HG03064 (cell line): ENCODE measurements at regions not wholly inside any gene's neighbourhood (a gene's known extent, or its start where the extent isn't known, plus 50 kb on each side); places are given as distances from the start of the nearest gene placed in this dataset.
"Not testable (repeated sequence)": the region's sequence is repeated elsewhere in the genome, so short reads cannot be mapped to it uniquely, and the experiment has no call there.

Experiments used
- ATAC-seq: cut with Tn5 transposase; IDR thresholded peaks from one replicate; pipeline ENCODE4 v1.9.1; 2021; ENCODE audit warnings: low read depth; ENCODE audit not compliant: unreplicated experiment

DNA sequence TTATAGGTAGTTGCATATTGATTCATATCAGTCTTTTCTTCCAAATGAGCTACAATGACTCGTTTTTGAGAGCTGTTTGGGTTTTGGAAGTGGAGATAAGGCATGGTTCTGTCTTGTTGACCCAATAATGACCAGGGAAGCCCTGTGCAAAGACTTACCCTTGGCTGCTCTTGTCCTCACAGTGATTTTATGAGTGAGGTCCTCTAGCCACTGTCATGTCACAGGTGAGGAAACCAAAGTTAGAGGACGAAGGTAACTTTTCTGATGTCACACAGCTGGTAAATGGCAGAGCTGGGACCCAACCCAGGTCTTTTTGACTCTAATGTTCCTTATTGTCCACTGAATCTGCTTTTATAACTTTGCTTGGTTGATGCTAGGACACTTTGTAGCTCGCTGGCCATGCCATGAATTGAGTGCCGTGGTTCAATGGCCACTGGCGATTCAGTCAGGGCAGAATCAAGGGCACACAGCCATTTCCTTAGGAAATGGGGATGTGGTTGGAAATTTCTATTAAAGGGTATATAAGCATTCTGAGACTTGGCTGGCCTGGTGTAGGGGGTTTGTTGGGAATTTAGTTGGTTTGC, 249.1 kb downstream of the GOLGA6L6 start:
- ATAC-seq = not testable (repeated sequence)

DNA sequence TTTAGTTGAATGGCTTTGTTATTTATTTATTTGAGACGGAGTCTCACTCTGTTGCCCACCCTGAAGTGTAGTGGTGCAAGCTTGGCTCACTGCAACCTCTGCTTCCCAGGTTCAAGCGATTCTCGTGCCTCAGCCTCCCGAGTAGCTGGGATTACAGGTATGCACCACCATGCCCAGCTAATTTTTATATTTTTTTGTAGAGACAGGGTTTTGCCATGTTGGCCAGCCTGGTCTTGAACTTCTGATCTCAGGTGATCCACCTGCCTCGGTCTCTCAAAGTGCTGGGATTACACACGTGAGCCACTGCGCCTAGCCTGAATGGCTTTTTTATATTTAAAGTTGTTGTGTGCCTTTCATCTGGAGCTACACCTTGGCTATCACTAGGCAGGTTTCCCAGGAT, 250.0 kb downstream of the GOLGA6L6 start:
- ATAC-seq = not testable (repeated sequence)

DNA sequence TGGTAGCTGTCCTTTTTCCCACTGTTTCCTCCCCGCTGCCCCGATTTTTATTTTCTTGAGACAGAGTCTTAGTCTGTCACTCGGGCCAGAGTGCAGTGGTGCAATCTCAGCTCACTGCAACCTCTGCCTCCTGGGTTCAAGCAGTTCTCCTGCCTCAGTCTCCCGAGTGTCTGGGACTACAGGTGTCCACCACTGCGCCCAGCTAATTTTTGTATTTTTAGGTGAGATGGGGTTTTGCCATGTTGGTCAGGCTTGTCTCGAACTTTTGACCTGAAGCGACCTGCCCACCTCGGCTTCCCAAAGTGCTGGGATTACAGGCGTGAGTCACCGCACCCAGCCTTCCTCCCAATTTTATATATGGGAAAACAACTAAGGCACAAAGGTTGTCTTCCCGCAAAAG, 251.0 kb downstream of the GOLGA6L6 start:
- ATAC-seq = not testable (repeated sequence)

DNA sequence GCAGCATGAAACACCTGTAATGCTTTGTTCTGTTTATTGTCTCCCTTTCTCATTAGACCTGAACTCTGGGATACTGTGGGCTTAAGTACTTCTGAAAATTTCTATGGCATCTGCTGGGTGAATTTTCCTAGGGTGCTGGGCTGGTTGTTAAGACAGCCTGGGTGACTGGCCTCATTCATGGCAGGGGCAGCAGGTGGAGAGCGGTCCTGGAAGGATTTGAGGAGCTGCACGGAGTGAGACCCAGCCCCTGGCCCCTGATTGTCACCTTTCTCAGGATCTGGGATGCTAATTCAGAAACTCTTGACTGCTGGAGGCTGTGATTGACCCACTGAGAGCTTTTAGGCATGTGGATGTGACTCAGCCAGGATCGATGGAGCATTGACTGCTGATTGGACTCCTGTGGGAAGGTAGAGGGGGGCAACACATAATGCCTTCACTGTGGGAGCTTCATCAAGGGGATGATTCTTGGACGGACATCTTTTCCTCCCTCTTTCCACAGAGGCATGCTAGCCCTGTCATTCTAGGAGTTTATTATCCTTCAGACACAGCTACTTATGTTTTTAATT, 252.0 kb downstream of the GOLGA6L6 start:
- not testable (repeated sequence) for ATAC-seq

DNA sequence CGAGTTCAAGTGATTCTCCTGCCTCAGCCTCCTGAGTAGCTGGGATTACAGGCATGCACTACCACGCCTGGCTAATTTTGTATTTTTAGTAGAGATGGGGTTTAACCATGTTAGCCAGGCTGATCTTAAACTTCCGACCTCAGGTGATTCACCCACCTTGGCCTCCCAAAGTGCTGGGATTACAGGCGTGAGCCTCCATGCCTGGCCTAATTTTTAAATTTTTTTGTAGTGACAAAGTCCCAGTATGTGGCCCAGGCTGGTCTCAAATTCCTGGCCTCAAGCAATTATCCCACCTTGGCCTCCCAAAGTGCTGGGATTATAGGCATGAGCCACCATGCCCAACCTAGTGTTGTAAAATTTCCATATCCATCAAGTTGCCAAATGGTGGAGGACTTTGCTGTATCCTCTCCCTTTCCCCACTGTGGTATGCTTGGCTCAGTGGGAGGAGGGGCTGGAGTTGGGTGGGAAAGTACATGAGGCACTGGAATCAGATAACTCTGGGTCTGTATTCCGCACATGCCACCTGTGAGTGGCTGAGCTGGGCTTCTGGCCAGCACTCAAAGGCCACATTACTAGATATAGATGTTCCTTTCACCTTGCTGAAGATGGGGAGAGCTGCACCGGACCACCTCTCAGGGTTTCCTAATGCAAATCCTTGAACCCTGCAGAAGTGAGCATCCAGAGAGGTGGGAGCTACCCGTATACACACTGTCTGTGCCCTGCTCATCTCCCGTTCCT, 252.6 kb downstream of the GOLGA6L6 start:
- ATAC-seq = not testable (repeated sequence)

DNA sequence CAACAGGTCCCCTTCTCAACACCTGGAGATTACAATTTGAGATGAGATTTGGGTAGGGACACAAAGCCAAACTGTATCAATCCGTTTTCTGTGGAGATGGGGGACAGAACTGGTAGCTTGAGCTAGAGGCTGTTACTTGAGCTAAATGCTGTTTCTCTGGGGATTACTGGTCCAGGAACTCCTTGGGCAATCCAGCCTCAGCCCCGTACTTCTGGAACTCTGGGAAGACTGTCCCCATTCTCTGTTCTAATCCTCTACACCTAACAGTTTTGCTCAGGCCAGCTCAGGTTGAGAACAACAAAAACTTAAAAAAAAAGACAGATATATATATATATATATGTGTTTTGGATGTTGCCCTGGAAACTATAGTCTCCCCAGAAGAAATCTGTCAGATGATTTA, 255.0 kb downstream of the GOLGA6L6 start:
- ATAC-seq = not testable (repeated sequence)

DNA sequence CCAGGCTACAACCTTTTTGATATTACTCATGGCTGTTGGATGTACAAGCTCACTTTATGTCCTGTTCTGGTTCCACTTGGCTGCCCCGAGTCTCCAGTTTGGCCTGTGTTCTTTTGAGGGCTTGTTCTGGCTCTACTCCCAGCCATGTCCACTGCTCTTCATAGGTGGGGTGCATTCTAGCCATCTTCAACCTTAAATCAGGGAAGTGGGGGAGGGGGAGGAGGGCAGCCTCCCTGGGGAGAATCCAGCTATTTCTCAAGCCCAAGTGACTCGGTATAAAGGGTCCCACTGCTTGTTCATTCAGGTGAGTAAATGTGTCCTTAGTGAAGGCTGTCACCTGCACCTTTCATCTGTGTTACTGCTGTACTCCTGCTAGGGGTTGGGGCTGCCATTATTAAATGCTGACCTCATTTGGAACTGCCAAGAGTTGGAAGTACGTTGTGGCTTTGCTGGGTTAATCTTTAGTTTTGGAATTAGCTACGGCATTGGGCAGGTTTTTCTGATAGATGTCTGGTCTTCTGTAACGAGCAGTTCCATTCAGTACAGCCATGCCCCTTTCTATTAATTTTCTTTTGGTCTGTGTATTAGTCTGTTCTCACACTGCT, 255.8 kb downstream of the GOLGA6L6 start:
- not testable (repeated sequence) for ATAC-seq

DNA sequence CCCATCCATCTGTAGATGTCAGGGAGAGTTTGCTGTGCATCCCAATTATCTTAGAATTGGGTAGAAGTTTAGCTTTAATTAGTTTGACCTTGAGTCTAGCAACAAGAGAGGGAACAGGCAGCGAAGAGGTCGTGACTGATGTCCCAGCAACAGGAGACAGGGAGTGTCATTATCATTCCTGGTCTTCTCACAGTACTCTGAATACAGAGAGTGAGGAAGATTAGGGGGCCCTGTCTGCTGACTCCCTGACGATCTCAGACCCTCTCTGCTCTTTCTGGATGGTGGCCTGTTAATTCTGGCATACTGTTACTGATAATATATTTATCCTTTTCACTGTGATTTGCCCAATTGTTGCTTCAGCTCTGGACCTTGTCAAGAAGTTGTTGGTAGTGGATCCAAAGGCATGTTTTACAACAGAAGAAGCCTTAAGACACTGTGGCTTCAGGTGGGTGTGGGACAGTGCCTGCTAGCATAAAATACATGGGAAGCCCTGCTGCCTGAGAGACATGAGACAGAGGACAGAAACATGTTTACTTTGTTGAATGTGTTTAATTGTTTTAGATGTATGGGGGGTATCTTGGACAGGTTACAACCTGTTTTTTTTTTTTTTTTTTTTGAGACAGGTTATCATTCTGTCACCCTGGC, 256.6 kb downstream of the GOLGA6L6 start:
- ATAC-seq = not testable (repeated sequence)

DNA sequence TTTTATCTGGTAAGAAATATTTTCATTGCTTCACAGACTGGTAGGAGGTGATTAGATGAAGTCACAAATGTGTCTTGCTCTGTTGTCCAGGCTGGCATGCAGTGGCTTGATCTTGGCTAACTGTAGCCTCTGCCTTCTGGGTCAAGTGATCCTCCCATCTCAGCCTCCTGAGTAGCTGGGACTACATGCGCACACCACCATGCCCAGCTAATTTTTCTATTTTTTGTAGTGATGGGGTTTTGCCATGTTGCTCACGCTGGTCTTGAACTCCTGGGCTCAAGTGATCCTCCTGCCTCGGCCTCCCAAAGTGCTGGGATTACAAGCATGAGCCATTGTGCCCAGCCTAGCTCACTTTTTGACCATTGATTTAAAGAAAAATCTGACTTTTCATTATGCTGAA, 257.9 kb downstream of the GOLGA6L6 start:
- not testable (repeated sequence) for ATAC-seq

DNA sequence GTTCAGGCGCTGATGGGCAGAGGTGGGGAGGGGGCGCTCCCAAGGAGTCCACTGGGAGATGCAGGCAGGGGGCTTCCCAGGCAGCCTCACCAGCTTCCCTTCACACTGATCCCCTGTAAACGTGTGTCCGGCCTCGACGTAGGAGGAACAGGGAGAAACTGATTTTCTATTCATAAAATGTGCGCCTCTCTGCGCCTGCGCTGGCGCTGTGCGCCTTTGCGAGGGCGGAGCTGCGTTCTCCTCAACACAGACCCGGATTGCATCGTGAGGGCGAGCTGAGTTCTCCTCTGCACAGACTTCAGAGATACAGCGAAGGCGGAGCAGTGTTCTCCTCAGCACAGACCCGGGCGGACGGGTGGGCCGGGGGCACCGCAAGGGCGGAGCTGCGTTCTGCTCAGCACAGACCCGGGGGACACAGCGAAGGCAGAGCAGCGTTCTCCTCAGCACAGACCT, 259.1 kb downstream of the GOLGA6L6 start:
- not testable (repeated sequence) for ATAC-seq

DNA sequence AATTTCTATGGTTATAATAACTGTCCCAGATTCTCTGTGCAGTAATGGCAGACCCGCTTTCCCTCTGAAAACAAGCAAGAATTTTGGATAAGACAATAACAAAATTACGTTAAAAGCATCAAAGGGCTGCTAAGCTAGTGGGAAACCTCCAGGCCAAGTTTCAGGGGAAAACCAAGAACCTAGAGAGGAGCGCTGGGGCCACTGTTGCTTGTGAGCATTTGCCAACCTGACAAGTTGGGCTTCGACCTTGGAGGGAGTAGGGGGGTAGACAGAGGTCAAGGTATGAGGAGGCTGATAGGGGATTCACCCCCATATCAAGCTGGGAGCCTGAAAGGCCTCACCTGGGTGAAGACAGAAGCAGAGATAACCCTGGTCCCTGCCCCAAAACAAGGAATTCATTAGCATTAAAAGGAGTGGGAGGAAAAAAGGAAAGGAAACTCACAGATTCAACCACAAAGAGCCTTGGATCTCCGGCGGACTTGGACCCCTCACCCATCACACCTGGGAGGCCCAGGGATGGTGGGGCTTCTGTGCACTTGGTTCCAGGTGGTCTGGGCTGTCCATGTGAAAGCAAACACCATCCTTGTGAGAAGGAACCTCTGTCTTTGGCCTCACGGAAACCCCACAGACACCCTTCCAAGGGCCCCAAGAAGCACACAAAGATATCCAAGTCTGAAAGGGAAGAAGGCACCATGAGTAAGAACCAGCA, 259.9 kb downstream of the GOLGA6L6 start:
- ATAC-seq = not testable (repeated sequence)

DNA sequence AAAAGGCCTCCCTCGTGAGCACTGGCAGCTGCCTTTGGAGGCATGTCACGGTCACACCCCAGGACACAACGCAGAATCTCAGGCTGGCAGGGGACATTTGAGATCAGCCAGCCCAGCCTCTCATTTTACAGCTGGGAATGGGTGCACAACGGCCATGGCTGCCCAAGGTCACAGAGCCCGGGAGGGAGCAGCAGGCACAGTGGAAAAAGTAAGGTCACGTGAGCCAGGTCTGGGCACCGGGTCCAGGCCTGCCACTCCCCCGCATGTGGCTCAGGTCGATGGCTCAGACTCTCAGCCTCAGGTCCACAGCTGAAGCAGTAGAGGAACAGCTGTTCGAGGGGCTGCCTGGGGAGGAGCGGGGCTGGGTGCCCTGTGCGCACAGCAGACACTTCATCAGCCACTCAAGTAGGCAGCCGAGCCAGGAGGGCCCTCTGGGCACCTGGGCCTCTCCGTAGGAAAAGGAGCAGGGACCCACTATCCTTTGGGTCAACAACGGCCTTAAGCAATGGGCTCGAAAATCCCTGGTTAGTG, 260.6 kb downstream of the GOLGA6L6 start:
- ATAC-seq = no peak

DNA sequence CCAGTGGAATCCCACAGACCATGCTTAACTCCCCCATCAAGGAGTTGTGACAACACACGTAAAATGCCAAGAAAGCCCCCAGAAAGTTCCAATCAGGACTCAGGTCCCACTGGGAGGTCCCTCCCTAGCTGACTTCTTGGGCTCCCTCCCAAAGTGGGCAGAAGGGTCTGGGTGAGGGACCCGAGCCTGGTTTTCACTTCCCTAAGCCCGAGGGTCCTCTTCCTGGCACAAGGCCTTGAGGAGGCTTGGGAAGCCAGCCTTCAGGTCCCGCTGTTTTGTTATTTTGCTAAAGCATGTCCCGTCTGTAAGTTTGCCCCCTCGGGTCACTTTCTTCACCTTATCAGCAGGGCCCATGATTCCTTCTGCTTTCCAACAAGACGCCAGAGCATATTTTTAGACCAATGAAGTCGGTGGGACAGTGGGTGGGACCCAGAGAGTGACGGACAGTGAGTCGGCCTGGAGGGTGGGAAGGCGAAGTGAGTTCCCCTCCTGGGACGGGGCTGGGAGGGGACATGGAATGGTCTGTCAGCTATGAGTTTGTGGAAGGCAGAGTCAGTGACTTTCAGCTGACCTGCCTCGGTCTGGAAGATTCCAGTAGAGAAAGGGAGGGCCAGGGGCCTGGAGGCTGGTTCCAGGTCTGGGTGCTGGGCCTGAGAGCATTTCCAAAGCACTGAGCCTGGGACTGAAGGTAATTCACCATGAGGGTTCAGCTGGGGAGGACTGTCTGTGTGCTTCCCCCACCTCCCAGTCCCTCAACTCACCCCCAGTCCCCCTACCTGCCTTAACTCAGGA, 261.3 kb downstream of the GOLGA6L6 start:
- not testable (repeated sequence) for ATAC-seq

DNA sequence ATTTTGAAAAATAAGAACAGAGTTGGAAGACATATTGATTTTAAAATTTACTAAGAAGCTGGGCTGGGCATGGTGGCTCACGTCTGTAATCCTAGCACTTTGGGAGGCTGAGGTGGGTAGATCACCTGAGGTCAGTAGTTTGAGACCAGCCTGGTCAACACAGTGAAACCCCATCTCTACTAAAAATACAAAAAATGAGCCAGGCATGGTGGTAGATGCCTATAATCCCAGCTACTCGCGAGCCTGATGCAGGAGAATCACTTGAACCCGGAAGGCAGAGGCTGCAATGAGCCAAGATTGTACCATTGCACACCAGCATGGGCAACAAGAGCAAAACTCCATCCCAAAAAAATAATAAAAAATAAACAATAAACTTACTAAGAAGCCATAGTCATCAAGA, 262.5 kb downstream of the GOLGA6L6 start:
- ATAC-seq = not testable (repeated sequence)

DNA sequence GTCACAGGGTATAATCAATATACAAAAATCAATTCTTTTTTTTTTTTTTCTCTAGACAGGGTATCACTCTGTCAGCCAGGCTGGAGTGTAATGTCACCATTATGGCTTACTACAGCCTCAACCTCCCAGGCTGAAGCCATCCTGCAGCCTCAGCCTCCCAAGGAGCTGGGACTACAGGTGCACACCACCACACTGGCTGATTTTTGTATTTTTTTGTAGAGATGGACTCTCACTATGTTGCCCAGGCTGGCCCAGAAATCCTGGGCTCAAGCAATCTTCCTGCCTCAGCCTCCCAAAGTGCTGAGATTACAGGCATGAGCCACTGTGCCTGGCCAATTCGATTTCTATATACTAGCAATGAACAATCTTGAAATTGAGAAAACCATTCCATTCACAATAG, 263.2 kb downstream of the GOLGA6L6 start:
- ATAC-seq = not testable (repeated sequence)

DNA sequence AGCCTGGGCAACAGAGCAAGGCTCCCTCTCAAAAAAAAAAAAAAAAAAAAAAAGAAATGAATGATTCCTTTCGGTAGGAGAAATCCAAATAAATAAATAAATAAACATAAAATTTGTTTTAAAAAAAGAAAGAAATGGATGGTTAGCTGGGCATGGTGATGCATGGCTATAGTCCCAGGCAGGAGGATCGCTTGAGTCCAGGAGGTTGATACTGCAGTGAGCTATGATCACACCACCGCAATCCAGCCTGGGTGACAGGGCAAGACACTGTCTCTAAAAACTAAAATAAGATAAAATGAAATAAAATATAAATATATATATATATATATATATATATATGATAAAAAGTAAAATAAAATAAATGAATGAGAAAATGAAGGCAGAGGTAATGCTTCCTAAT, 264.1 kb downstream of the GOLGA6L6 start:
- not testable (repeated sequence) for ATAC-seq

DNA sequence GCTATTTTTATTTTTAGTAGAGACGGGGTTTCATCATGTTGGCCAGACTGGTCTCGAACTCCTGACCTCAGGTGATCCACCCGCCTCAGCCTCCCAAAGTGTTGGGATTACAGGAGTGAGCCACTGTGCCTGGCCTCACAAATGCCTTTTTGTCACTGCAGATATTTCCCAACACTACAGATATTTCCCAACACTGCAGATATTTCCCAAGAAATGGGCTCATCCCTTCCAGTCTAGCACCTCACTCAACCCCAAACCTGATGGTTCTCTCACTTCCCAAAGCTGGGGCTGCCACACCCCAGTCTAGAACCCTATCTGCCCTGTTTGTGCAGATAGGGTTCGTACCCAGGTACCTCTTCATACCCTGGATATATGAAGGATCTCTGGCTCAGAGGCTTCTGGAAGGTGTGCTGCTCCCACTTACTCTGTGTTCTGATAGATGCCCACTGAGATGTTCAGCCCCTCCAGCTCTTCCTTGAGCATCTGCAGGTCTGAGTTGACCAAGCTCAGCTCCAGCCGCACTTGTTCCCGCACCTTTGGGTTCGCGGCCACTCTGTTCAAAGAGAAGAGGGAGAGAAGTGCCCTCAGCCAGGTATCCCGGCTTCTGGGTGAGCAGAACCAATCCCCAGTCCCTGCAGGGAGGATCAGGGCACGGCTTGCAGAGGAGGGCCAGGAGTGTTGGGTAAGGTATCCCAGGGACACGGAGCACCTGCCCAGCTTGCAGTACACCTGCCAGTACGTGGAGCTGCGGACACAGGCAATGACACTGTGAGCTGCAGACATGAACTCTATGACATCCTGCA, 265.1 kb downstream of the GOLGA6L6 start:
- not testable (repeated sequence) for ATAC-seq

DNA sequence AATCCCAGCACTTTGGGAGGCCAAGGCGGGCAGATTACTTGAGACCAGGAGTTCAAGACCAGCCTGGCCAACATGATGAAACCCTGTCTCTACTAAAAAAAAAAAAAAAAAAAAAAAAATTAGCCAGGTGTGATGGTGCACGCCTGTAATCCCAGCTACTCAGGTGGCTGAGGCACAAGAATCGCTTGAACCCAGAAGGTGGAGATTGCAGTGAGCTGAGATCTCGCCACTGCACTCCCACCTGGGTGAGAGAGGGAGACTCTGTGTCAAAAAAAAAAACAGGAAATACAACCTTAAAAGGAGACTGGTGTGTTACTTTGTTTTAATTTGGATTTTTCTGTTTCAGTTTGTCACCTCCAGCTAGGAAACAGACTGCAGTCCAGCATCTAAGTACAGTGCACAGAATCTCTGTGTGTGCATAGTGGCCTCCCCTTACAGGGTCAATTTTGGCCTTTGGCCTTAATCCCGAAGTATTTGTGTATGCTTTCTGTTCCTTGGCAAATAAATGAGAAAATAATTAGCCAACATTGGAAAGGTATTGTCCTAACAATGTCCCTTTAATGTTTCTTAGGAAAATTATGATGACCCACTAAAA, 266.1 kb downstream of the GOLGA6L6 start:
- not testable (repeated sequence) for ATAC-seq
